ENCODE measurements at regions not wholly inside any gene's neighbourhood (a gene's known extent, or its start where the extent isn't known, plus 50 kb on each side); places are given as distances from the start of the nearest gene placed in this dataset.
A peak's percentile ranks its signal among the peaks of the same experiment; 100 is the strongest.

- peaks cover 67% of the 10 kb centered on the region for H3K4me1 ChIP-seq
- H3K27ac ChIP-seq = peak overlapping the region in 2 of 4 donors; percentile 3 to 63
- WGBS, 2 donors = 83 to 85% methylated on average over 11 to 12 of the region's 12 CpGs
- H3K4me3 ChIP-seq = no peak overlapping the region
- ATAC-seq = no peak
- peak in 1 of 4 donors; percentile 30 for DNase-seq
- no peaks in the 10 kb centered on the region for H3K36me3 ChIP-seq (replicated peaks in 1 of 2; ENCODE audit: insufficient read depth in 1 of 2, low read depth in 2 of 2)
- no peaks in the 10 kb centered on the region for H3K27me3 ChIP-seq
- intact Hi-C loops (cut with DNase I) = no loop called here
- TF ChIP-seq CTCF (IDR thresholded peaks at IDR 0.05) = no peak
- no peak for TF ChIP-seq POLR2A (IDR thresholded peaks at IDR 0.05)
- H3K9me3 ChIP-seq = no peaks in the 10 kb centered on the region
Observed at GRCh38 chr2:128750328-128751165, 431.9 kb upstream of the HS6ST1 start.

- peaks cover 65% of the 10 kb centered on the region for H3K4me1 ChIP-seq
- peak overlapping the region in 1 of 4 donors; percentile 63 for H3K27ac ChIP-seq
Observed at GRCh38 chr2:128751746-128752145, 433.1 kb upstream of the HS6ST1 start.

GRCh38 chr2:128752691-128753263 lies 434.1 kb upstream of the HS6ST1 start:
- no peaks in the 10 kb centered on the region for H3K9me3 ChIP-seq
- no peak overlapping the region for H3K4me3 ChIP-seq
- 76 to 79% methylated on average over 12 of the region's 12 CpGs for WGBS, 2 donors
- H3K36me3 ChIP-seq (replicated peaks in 1 of 2; ENCODE audit: insufficient read depth in 1 of 2, low read depth in 2 of 2) = no peaks in the 10 kb centered on the region
- peaks cover 65% of the 10 kb centered on the region for H3K4me1 ChIP-seq
- peak overlapping the region in 1 of 4 donors; percentile 43 for H3K27ac ChIP-seq
- no peak for DNase-seq
- H3K27me3 ChIP-seq = no peaks in the 10 kb centered on the region
- TF ChIP-seq POLR2A (IDR thresholded peaks at IDR 0.05) (no peak), CTCF (IDR thresholded peaks at IDR 0.05) (no peak)
- ATAC-seq = no peak
- intact Hi-C loops (cut with DNase I) = no loop called here

More at GRCh38 chr2:128751746-128752145, 433.1 kb upstream of the HS6ST1 start:
- 33 to 39% methylated on average over 5 of the region's 5 CpGs for WGBS, 2 donors
- TF ChIP-seq POLR2A (IDR thresholded peaks at IDR 0.05) (no peak), CTCF (IDR thresholded peaks at IDR 0.05) (no peak)
- no peaks in the 10 kb centered on the region for H3K27me3 ChIP-seq
- no peaks in the 10 kb centered on the region for H3K36me3 ChIP-seq (replicated peaks in 1 of 2; ENCODE audit: insufficient read depth in 1 of 2, low read depth in 2 of 2)
- no peak for ATAC-seq
- no peaks in the 10 kb centered on the region for H3K9me3 ChIP-seq
- intact Hi-C loops (cut with DNase I) = no loop called here
- peak in 1 of 4 donors; percentile 43 for DNase-seq
- H3K4me3 ChIP-seq = no peak overlapping the region

- peak overlapping the region in 1 of 4 donors; percentile 43 for H3K27ac ChIP-seq
- DNase-seq = no peak
Observed at GRCh38 chr2:128753321-128753720, 434.7 kb upstream of the HS6ST1 start.

More at GRCh38 chr2:128753321-128753720, 434.7 kb upstream of the HS6ST1 start:
- 87 to 88% methylated on average over 7 of the region's 7 CpGs for WGBS, 2 donors
- H3K9me3 ChIP-seq = no peaks in the 10 kb centered on the region
- H3K4me3 ChIP-seq = no peak overlapping the region
- TF ChIP-seq POLR2A (IDR thresholded peaks at IDR 0.05) = no peak
- no peak for TF ChIP-seq CTCF (IDR thresholded peaks at IDR 0.05)
- no peak for ATAC-seq
- peaks cover 65% of the 10 kb centered on the region for H3K4me1 ChIP-seq
- no peaks in the 10 kb centered on the region for H3K27me3 ChIP-seq
- intact Hi-C loops (cut with DNase I) = no loop called here
- no peaks in the 10 kb centered on the region for H3K36me3 ChIP-seq (replicated peaks in 1 of 2; ENCODE audit: insufficient read depth in 1 of 2, low read depth in 2 of 2)
